RWPE1 (cell line): ENCODE measurements at regions not wholly inside any gene's neighbourhood (a gene's known extent, or its start where the extent isn't known, plus 50 kb on each side); places are given as distances from the start of the nearest gene placed in this dataset.

Experiments used
- CTCF ChIA-PET: fragments of 350-600 bp; sonication (Branson Sonifier 250); formaldehyde crosslinking; extraction: SDS; loops from one replicate; lab custom pipeline; 2021; lab: Yijun Ruan, JAX
- POLR2A ChIA-PET: fragments of 400-600 bp; formaldehyde crosslinking; extraction: SDS; loops from one replicate; lab custom pipeline; 2020; ENCODE audit warnings: antibody characterized with exemption; ENCODE audit not compliant: low non-redundant PET; lab: Yijun Ruan, JAX
- DNase-seq: peaks from one replicate; pipeline ENCODE4 v3.0.0; 2012; ENCODE audit warnings: low spot score
- H3K27ac ChIP-seq: fragments of 450-650 bp; 2 replicates; pipeline ENCODE4 v1.5.1; 2017
- TF ChIP-seq, protein P1 (sequence below): fragments of 450-650 bp; conservative IDR thresholded peaks from 2 replicates; pipeline ENCODE4 v1.5.1; 2017; ENCODE audit warnings: low read depth, mild to moderate bottlenecking

GRCh38 chr1:61604261-61604660, 120.7 kb downstream of the TM2D1 start:
- no peak for DNase-seq
- TF ChIP-seq, protein P1, sequence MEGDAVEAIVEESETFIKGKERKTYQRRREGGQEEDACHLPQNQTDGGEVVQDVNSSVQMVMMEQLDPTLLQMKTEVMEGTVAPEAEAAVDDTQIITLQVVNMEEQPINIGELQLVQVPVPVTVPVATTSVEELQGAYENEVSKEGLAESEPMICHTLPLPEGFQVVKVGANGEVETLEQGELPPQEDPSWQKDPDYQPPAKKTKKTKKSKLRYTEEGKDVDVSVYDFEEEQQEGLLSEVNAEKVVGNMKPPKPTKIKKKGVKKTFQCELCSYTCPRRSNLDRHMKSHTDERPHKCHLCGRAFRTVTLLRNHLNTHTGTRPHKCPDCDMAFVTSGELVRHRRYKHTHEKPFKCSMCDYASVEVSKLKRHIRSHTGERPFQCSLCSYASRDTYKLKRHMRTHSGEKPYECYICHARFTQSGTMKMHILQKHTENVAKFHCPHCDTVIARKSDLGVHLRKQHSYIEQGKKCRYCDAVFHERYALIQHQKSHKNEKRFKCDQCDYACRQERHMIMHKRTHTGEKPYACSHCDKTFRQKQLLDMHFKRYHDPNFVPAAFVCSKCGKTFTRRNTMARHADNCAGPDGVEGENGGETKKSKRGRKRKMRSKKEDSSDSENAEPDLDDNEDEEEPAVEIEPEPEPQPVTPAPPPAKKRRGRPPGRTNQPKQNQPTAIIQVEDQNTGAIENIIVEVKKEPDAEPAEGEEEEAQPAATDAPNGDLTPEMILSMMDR, result no peak
- ChIA-PET CTCF (no interaction called here), POLR2A (no interaction called here)
- no peak overlapping the region for H3K27ac ChIP-seq

DNA sequence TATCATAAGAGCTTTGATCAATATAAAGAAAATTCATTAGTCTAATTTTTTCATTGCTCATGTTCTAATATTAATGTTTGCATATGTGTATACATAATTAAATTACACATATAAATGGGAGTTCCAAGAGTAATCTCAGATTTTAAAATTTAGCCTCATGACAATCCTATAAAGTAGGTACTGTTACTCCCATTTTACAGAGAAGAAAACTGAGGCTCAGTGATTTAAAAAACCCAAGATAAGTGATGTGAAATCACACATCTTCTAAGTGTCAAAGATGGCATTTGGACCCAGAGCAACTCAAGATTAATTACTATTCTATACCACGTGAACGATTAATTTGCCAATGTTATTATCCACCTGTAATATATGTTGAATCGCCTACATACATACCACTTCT, 122.3 kb downstream of the TM2D1 start:
- TF ChIP-seq, protein P1, result no peak
- H3K27ac ChIP-seq, result no peak overlapping the region
- DNase-seq, result no peak
- POLR2A ChIA-PET, result no interaction called here
- CTCF ChIA-PET, result interaction anchor here (0.6 kb wide), 1 partner anchor 14 kb away, joined by 3 read pairs; no protein-coding TSS in a partner anchor

GRCh38 chr1:61597601-61598000, 127.3 kb downstream of the TM2D1 start:
- TF ChIP-seq, protein P1, result no peak
- ChIA-PET POLR2A (no interaction called here), CTCF (no interaction called here)
- H3K27ac ChIP-seq, result no peak overlapping the region
- DNase-seq, result no peak

DNA sequence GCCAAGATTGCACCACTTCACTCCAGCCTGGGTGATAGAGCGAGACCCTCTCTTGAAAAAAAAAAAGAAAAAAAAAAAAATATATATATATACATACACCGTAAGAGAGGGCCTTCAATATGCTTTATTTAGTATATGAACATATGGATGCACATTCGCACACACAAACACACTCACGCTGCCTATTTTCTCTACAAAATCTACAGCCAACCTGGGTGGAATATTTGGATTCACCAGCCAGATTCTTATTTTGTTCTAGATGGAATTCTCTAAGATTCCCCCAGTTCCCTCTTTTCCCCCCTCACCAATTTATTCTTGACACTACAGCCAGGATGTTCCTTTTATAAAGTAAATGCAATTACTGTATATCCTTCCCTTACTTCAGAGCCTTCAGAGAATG, 131.6 kb downstream of the TM2D1 start:
- POLR2A ChIA-PET, result no interaction called here
- no peak for DNase-seq
- CTCF ChIA-PET, result no interaction called here
- H3K27ac ChIP-seq, result no peak overlapping the region
- TF ChIP-seq, protein P1, result no peak

DNA sequence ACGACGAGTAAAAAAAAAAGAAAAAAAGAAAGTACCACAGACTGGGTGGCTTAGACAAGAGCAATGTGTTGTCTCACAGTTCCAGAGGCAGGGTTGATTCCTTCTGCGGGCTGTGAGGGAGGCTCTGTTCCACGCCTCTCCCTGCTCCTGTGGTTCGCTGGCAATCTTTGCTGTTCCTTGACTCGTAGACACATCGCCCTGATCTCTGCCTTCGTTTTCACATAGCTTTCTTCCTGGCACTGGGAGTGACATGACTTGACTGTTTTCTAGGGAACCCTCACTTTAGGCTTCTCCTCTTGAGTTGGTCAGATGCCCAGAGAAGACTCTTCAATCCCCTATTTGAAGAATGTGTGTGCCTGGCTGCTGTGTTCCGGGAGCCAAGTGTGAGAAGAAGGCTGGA, 133.6 kb downstream of the TM2D1 start:
- DNase-seq, result no peak
- ChIA-PET CTCF (no interaction called here), POLR2A (no interaction called here)
- TF ChIP-seq, protein P1, result no peak
- H3K27ac ChIP-seq, result no peak overlapping the region

DNA sequence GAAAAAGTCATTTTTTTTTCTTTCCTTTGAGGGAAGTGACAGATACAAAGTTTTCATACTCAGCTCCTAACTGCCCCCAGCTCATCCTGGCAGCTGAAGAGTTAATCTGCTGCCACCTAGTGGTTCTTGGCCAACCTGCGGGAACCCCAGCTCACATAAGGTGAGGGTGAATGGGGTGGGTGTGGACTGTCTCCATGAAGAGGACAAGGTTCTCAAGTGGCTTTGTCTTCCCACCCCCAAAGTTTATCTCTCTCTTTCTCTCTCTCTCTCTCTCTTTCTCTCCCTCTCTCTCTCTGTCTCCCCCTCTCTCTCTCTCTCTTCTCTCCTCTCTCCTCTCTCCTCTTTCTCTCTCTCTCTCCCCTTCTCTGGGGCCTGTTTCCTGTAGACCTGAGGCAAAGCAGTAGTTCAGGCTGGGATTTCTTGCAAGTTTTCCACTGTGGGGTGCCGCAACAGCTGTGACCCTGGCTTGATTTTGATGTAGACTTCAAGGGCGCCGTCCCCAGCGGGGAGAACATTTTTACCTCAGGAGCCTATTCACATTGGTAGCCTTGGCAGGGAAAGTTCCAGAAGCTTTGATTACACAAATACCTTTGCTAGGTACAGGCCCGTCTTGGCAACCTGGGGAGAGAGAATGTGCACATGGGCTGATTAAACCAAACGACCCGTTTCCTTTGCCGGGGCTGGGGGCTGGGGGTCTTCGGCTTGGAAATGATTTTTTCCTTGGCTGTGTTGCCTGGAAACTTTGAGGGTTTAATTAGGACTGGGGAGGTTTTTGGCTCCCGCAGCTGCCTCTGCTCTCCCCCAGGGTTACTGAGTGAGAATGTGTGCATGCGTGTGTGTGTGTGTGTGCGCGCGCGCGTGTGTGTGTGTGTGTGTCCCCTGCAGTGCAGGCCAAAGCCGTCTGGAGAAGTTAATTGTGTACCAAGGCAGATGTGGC, 135.9 kb downstream of the TM2D1 start:
- ChIA-PET POLR2A (no interaction called here), CTCF (interaction anchor here (0.5 to 1.5 kb wide), 16 partner anchors 14 to 1527 kb away, joined by 3 to 10 read pairs (median 4); no protein-coding TSS in a partner anchor)
- TF ChIP-seq, protein P1, result peak; percentile 88
- H3K27ac ChIP-seq, result peak overlapping the region; percentile 38
- peak; percentile 75 for DNase-seq
